ENCODE measurements at regions not wholly inside any gene's neighbourhood (a gene's known extent, or its start where the extent isn't known, plus 50 kb on each side); places are given as distances from the start of the nearest gene placed in this dataset.

- Histone ChIP-seq H2AFZ (ENCODE audit: insufficient read depth, low read depth, low read length, poor library complexity, severe bottlenecking) (no peak overlapping the region), H3K4me2 (replicated peaks; ENCODE audit: low read depth, low read length, poor library complexity, severe bottlenecking) (no peak overlapping the region), H4K20me1 (ENCODE audit: control insufficient read depth, insufficient read depth, low read length, poor library complexity, severe bottlenecking) (no peaks in the 10 kb centered on the region), H3K9ac (ENCODE audit: low read length) (no peak overlapping the region), H3K4me3 (ENCODE audit: control extremely low read depth in 1 of 5, extremely low read depth in 1 of 5, insufficient read depth in 1 of 5, low read depth in 2 of 5, low read length in 4 of 5) (no peak overlapping the region), H3K4me1 (ENCODE audit: control insufficient read depth in 2 of 2, insufficient read depth in 2 of 2, low read length in 2 of 2) (no peaks in the 10 kb centered on the region), H3K27me3 (replicated peaks in 1 of 4; ENCODE audit: control extremely low read depth in 1 of 4, control insufficient read depth in 3 of 4, insufficient read depth in 4 of 4, low read length in 3 of 4) (no peaks in the 10 kb centered on the region), H3K36me3 (replicated peaks in 1 of 2; ENCODE audit: control extremely low read depth in 1 of 2, control insufficient read depth in 1 of 2, extremely low read depth in 1 of 2, insufficient read depth in 2 of 2, low read length in 1 of 2) (no peaks in the 10 kb centered on the region), H3K9me3 (ENCODE audit: control extremely low read depth in 1 of 3, control insufficient read depth in 2 of 3, insufficient read depth in 1 of 3, low read length in 2 of 3) (peaks cover 0 to 4% (median 0%) of the 10 kb centered on the region in 3 donors), H3K79me2 (ENCODE audit: control insufficient read depth, insufficient read depth, low read length) (no peaks in the 10 kb centered on the region), H3K27ac (ENCODE audit: low read length in 2 of 2) (no peak overlapping the region)
- Mint-ChIP-seq H3K4me1 (no peaks in the 10 kb centered on the region), H3K9me3 (ENCODE audit: insufficient read depth) (peaks cover 9% of the 10 kb centered on the region), H3K27me3 (no peaks in the 10 kb centered on the region), H3K27ac (no peak overlapping the region), H3K4me3 (no peak overlapping the region)
- DNase-seq (no peak), ATAC-seq (ENCODE audit: low read depth) (no peak)
- ChIA-PET CTCF (no interaction called here), POLR2A (no interaction called here)
- no CpG with 5 or more reads among the region's 1 CpG for WGBS (ENCODE audit: insufficient coverage)
- no peak for TF ChIP-seq EZH2 (IDR thresholded peaks at IDR 0.05; ENCODE audit: borderline replicate concordance, insufficient read depth, low read depth, low read length, poor library complexity, severe bottlenecking)
- TF ChIP-seq CTCF (IDR thresholded peaks at IDR 0.05), result no peak
- intact Hi-C loops (cut with micrococcal nuclease), result no loop called here
These were observed 756.5 kb downstream of the SLITRK1 start for GRCh38 chr13:83125791-83126190.

- Histone ChIP-seq H2AFZ (ENCODE audit: insufficient read depth, low read depth, low read length, poor library complexity, severe bottlenecking) (no peak overlapping the region), H3K4me3 (ENCODE audit: control extremely low read depth in 1 of 5, extremely low read depth in 1 of 5, insufficient read depth in 1 of 5, low read depth in 2 of 5, low read length in 4 of 5) (no peak overlapping the region), H3K9ac (ENCODE audit: low read length) (no peak overlapping the region), H3K36me3 (replicated peaks in 1 of 2; ENCODE audit: control extremely low read depth in 1 of 2, control insufficient read depth in 1 of 2, extremely low read depth in 1 of 2, insufficient read depth in 2 of 2, low read length in 1 of 2) (no peaks in the 10 kb centered on the region), H3K9me3 (ENCODE audit: control extremely low read depth in 1 of 3, control insufficient read depth in 2 of 3, insufficient read depth in 1 of 3, low read length in 2 of 3) (peaks cover 0 to 4% (median 3%) of the 10 kb centered on the region in 3 donors), H3K27ac (ENCODE audit: low read length in 2 of 2) (no peak overlapping the region), H3K4me2 (replicated peaks; ENCODE audit: low read depth, low read length, poor library complexity, severe bottlenecking) (no peak overlapping the region), H3K79me2 (ENCODE audit: control insufficient read depth, insufficient read depth, low read length) (no peaks in the 10 kb centered on the region), H4K20me1 (ENCODE audit: control insufficient read depth, insufficient read depth, low read length, poor library complexity, severe bottlenecking) (no peaks in the 10 kb centered on the region), H3K4me1 (ENCODE audit: control insufficient read depth in 2 of 2, insufficient read depth in 2 of 2, low read length in 2 of 2) (no peaks in the 10 kb centered on the region), H3K27me3 (replicated peaks in 1 of 4; ENCODE audit: control extremely low read depth in 1 of 4, control insufficient read depth in 3 of 4, insufficient read depth in 4 of 4, low read length in 3 of 4) (no peaks in the 10 kb centered on the region)
- H3K27ac Mint-ChIP-seq, result no peak overlapping the region
- H3K4me3 Mint-ChIP-seq, result no peak overlapping the region
- intact Hi-C loops (cut with micrococcal nuclease), result no loop called here
- CTCF ChIA-PET, result no interaction called here
- POLR2A ChIA-PET, result no interaction called here
- 90% methylated on average over 3 of the region's 4 CpGs for WGBS (ENCODE audit: insufficient coverage)
- DNase-seq (no peak), ATAC-seq (ENCODE audit: low read depth) (no peak)
- H3K4me1 Mint-ChIP-seq, result no peaks in the 10 kb centered on the region
- no peaks in the 10 kb centered on the region for H3K27me3 Mint-ChIP-seq
- H3K9me3 Mint-ChIP-seq (ENCODE audit: insufficient read depth), result peaks cover 7% of the 10 kb centered on the region
- TF ChIP-seq EZH2 (IDR thresholded peaks at IDR 0.05; ENCODE audit: borderline replicate concordance, insufficient read depth, low read depth, low read length, poor library complexity, severe bottlenecking) (no peak), CTCF (IDR thresholded peaks at IDR 0.05) (no peak)
These were observed 760.4 kb downstream of the SLITRK1 start for GRCh38 chr13:83121896-83122295.
